Trophoblast cell (in vitro differentiated cells and primary cell): ENCODE measurements at regions not wholly inside any gene's neighbourhood (a gene's known extent, or its start where the extent isn't known, plus 50 kb on each side); places are given as distances from the start of the nearest gene placed in this dataset.

Source experiments
- DNase-seq, 2 donors: peaks; one replicate each; pipeline ENCODE4 v3.0.0-alpha.2; 2016
- H2AFZ ChIP-seq: 2 replicates; pipeline ENCODE4 v1.6.1; 2013; ENCODE audit warnings: low read length, moderate library complexity, mild to moderate bottlenecking; ENCODE audit not compliant: insufficient read depth, poor library complexity
- H2AK5ac ChIP-seq: 2 replicates; pipeline ENCODE4 v1.6.1; 2013; ENCODE audit warnings: mild to moderate bottlenecking, low read length
- H2BK120ac ChIP-seq: 2 replicates; pipeline ENCODE4 v1.6.1; 2013; ENCODE audit warnings: low read length, mild to moderate bottlenecking, moderate library complexity; ENCODE audit not compliant: insufficient read depth, poor library complexity
- H2BK12ac ChIP-seq: 2 replicates; pipeline ENCODE4 v1.6.1; 2013; ENCODE audit warnings: mild to moderate bottlenecking, low read length, moderate library complexity
- H2BK5ac ChIP-seq: 2 replicates; pipeline ENCODE4 v1.6.1; 2013; ENCODE audit warnings: low read length, low read depth, moderate library complexity, mild to moderate bottlenecking; ENCODE audit not compliant: poor library complexity
- H3K14ac ChIP-seq: 2 replicates; pipeline ENCODE4 v1.6.1; 2013; ENCODE audit warnings: mild to moderate bottlenecking, low read length
- H3K18ac ChIP-seq: 2 replicates; pipeline ENCODE4 v1.6.1; 2013; ENCODE audit warnings: mild to moderate bottlenecking, low read length
- H3K23ac ChIP-seq: 2 replicates; pipeline ENCODE4 v1.6.1; 2013; ENCODE audit warnings: low read length
- H3K27ac ChIP-seq: 2 replicates; pipeline ENCODE4 v1.5.1; 2013; ENCODE audit warnings: low read depth, mild to moderate bottlenecking, inconsistent platforms, low read length, moderate library complexity
- H3K27me3 ChIP-seq: 2 replicates; pipeline ENCODE4 v1.6.1; 2013; ENCODE audit warnings: inconsistent platforms, mild to moderate bottlenecking, low read length, moderate library complexity; ENCODE audit not compliant: insufficient read depth
- H3K36me3 ChIP-seq, 2 experiments: 1 replicate in 1 of 2; 2 replicates in 1 of 2; pipeline ENCODE4 v1.6.1; 2013; ENCODE audit warnings: low read length in 2 of 2, mild to moderate bottlenecking in 2 of 2, moderate library complexity in 1 of 2; ENCODE audit not compliant: insufficient read depth in 2 of 2, control insufficient read depth in 1 of 2
- H3K4ac ChIP-seq: 2 replicates; pipeline ENCODE4 v1.6.1; 2013; ENCODE audit warnings: low read depth, mild to moderate bottlenecking, low read length, moderate library complexity
- H3K4me1 ChIP-seq, 2 experiments: 1 replicate in 1 of 2; 2 replicates in 1 of 2; pipeline ENCODE4 v1.6.1; 2013; ENCODE audit warnings: low read length in 2 of 2, mild to moderate bottlenecking in 2 of 2, moderate library complexity in 1 of 2; ENCODE audit not compliant: insufficient read depth in 2 of 2, control insufficient read depth in 1 of 2
- H3K4me2 ChIP-seq: 2 replicates; pipeline ENCODE4 v1.6.1; 2013; ENCODE audit warnings: inconsistent platforms, mild to moderate bottlenecking, low read length, moderate library complexity
- H3K4me3 ChIP-seq: 2 replicates; pipeline ENCODE4 v1.5.1; 2013; ENCODE audit warnings: mild to moderate bottlenecking, low read depth, low read length, inconsistent platforms
- H3K79me1 ChIP-seq: one replicate; pipeline ENCODE4 v1.6.1; 2013; ENCODE audit warnings: low read length
- H3K79me2 ChIP-seq: 2 replicates; pipeline ENCODE4 v1.6.1; 2013; ENCODE audit warnings: low read length, mild to moderate bottlenecking; ENCODE audit not compliant: control insufficient read depth, insufficient read depth, poor library complexity
- H3K9ac ChIP-seq: 2 replicates; pipeline ENCODE4 v1.6.1; 2013; ENCODE audit warnings: mild to moderate bottlenecking, low read length
- H3K9me3 ChIP-seq: 2 replicates; pipeline ENCODE4 v1.6.1; 2013; ENCODE audit warnings: low read depth, mild to moderate bottlenecking, control low read depth, inconsistent platforms, low read length; ENCODE audit not compliant: insufficient read depth
- H4K12ac ChIP-seq: 2 replicates; pipeline ENCODE4 v1.6.1; 2013; ENCODE audit warnings: low read depth, mild to moderate bottlenecking, low read length, moderate library complexity
- H4K8ac ChIP-seq: 2 replicates; pipeline ENCODE4 v1.6.1; 2013; ENCODE audit warnings: low read depth, mild to moderate bottlenecking, low read length, moderate library complexity
- H4K91ac ChIP-seq: one replicate; pipeline ENCODE4 v1.6.1; 2013; ENCODE audit warnings: low read depth, mild to moderate bottlenecking, low read length, moderate library complexity
- whole genome bisulfite sequencing: extraction: QIAGEN DNeasy Blood & Tissue Kit; methylation state at CpG from one replicate; pipeline ENCODE4 v1.1.7; 2013; ENCODE audit warnings: missing lambda C conversion rate; ENCODE audit not compliant: insufficient read length, insufficient coverage; ENCODE audit errors: extremely low coverage; 5-methylcytosine and 5-hydroxymethylcytosine counted together

DNA sequence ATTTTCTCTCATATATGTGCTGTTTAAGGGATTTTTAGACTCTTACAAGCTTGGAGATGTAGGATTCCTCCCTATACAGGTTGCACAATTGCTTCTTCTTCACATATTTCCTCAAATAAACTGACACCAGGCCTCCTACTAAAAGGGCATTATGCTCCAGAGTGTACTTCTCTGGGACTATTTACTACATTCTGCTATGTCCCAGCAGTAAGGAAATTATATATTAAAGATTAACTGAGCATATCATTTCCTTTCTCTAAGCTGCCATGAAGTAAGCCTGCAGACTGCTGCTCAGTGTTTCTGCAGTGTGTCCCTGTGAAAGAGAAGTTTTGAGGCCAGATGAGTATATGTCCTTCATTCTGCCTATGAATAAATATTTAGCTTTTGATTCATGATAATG is 356.9 kb upstream of the NUDT12 start:
- Histone ChIP-seq H2AFZ (no peak overlapping the region), H3K18ac (no peak overlapping the region), H3K27me3 (no peaks in the 10 kb centered on the region), H4K91ac (no peak overlapping the region), H3K79me2 (no peaks in the 10 kb centered on the region), H3K4me3 (no peak overlapping the region), H2BK12ac (no peak overlapping the region), H3K27ac (peak overlapping the region; percentile 78), H3K36me3 (no peaks in the 10 kb centered on the region), H3K14ac (no peak overlapping the region), H3K23ac (no peak overlapping the region), H2BK5ac (no peak overlapping the region), H3K4me1 (no peaks in the 10 kb centered on the region), H3K79me1 (peaks cover 2% of the 10 kb centered on the region), H4K8ac (no peak overlapping the region), H3K9me3 (no peaks in the 10 kb centered on the region), H4K12ac (no peak overlapping the region), H2AK5ac (no peak overlapping the region), H2BK120ac (no peak overlapping the region), H3K4ac (no peak overlapping the region), H3K9ac (no peak overlapping the region), H3K4me2 (no peak overlapping the region)
- DNase-seq: no peak

DNA sequence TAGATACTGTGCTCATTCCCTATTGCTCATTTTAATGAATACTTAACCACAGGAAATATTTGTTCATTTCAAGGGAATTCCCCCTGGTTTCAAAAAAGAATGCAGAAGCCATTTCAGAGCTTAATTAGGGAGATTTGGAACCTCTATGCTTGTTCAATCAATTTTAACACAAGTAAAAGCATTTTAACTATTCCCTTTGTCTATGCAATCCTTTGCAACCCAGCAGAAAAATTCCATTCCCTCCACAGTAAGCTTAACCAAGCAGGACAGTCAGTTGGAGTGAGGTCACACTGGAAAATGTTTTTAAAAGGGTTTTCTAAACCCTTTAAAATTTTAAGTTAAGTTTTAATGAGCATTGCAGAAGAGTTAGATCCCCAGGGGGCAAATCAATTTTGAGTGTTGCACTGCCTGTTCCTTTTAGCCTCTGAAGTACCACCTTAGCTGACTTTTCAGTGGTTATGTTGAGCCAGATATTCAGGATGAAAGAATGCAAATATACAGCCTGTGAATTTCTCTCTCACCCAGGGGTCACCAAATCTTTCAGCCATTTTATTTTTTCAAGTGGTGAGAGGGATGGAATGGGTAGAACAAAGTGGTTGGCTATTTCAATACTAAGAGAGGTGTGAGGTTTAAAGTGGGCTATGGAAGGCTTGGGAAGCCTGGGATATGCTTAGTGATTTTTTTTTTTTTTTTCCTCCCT is 356.2 kb upstream of the NUDT12 start:
- Histone ChIP-seq H4K8ac (no peak overlapping the region), H3K23ac (no peak overlapping the region), H3K27me3 (no peaks in the 10 kb centered on the region), H4K12ac (no peak overlapping the region), H3K9ac (no peak overlapping the region), H2AK5ac (no peak overlapping the region), H3K4me2 (no peak overlapping the region), H3K27ac (peak overlapping the region; percentile 78), H3K79me2 (no peaks in the 10 kb centered on the region), H3K4me3 (no peak overlapping the region), H3K9me3 (no peaks in the 10 kb centered on the region), H3K18ac (no peak overlapping the region), H2BK12ac (no peak overlapping the region), H3K36me3 (no peaks in the 10 kb centered on the region), H2BK120ac (peak overlapping the region; percentile 13), H2AFZ (no peak overlapping the region), H4K91ac (no peak overlapping the region), H2BK5ac (peak overlapping the region; percentile 7), H3K4me1 (no peaks in the 10 kb centered on the region), H3K14ac (no peak overlapping the region), H3K79me1 (peaks cover 2% of the 10 kb centered on the region), H3K4ac (no peak overlapping the region)
- DNase-seq: peak in 1 of 2 donors; percentile 13

DNA sequence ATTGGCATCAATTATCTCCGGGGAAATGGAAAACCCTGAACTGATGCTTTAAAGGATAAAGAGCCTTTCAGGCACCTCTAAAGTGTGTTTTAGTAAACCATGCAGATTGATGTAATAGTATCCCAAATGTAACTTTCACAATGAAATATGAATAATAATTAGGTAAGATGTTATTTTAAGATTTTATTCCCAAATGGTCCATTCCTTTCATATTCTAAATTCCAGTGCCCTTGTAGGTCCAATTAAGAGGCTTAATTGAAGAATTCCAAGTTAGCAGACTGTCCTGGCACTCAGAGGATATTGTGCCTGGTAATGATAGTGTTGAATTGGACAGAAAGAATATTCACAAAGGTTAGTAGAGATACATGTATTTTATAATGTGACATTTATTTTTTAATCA is 352.5 kb upstream of the NUDT12 start:
- H2BK120ac ChIP-seq: no peak overlapping the region
- H3K36me3 ChIP-seq: no peaks in the 10 kb centered on the region
- no peak overlapping the region for H3K23ac ChIP-seq
- no peak overlapping the region for H3K4me3 ChIP-seq
- no peak overlapping the region for H4K91ac ChIP-seq
- H4K12ac ChIP-seq: no peak overlapping the region
- no peak overlapping the region for H2AK5ac ChIP-seq
- H3K79me2 ChIP-seq: no peaks in the 10 kb centered on the region
- no peak overlapping the region for H3K4ac ChIP-seq
- no peak overlapping the region for H2BK5ac ChIP-seq
- H3K4me2 ChIP-seq: no peak overlapping the region
- H3K79me1 ChIP-seq: no peaks in the 10 kb centered on the region
- no peak overlapping the region for H3K14ac ChIP-seq
- no CpG with 5 or more reads among the region's 1 CpG for WGBS
- no peak for DNase-seq
- no peak overlapping the region for H2AFZ ChIP-seq
- no peaks in the 10 kb centered on the region for H3K9me3 ChIP-seq
- no peak overlapping the region for H3K27ac ChIP-seq
- no peaks in the 10 kb centered on the region for H3K4me1 ChIP-seq
- no peak overlapping the region for H3K18ac ChIP-seq
- no peak overlapping the region for H3K9ac ChIP-seq
- no peaks in the 10 kb centered on the region for H3K27me3 ChIP-seq
- no peak overlapping the region for H4K8ac ChIP-seq
- no peak overlapping the region for H2BK12ac ChIP-seq

DNA sequence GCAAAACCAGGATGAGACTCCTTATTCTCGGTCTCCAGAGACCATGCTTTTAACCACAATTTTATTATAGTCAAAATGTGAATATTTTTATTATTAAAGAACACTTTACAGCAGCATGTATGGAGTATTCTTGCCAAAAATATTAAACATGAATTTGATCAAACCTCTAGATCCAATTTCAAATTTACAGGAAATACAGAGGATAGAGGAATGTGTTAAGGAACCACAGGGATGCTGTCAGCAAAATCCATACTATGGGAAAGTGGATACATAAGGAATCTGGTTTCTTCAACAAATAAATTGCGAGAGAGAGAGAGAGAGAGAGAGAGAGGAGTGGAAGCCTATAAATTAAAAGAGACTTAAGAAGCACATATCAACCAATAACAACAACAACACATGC is 348.2 kb upstream of the NUDT12 start:
- H3K79me1 ChIP-seq: no peaks in the 10 kb centered on the region

More for the DNA sequence above, 348.2 kb upstream of the NUDT12 start:
- H3K9me3 ChIP-seq: no peaks in the 10 kb centered on the region
- H4K8ac ChIP-seq: no peak overlapping the region
- H4K12ac ChIP-seq: no peak overlapping the region
- no CpG with 5 or more reads among the region's 2 CpGs for WGBS
- H3K18ac ChIP-seq: no peak overlapping the region
- no peak overlapping the region for H3K4me3 ChIP-seq
- no peak overlapping the region for H2BK5ac ChIP-seq
- no peaks in the 10 kb centered on the region for H3K36me3 ChIP-seq
- no peaks in the 10 kb centered on the region for H3K4me1 ChIP-seq
- no peak overlapping the region for H3K4ac ChIP-seq
- H2AFZ ChIP-seq: no peak overlapping the region
- no peak overlapping the region for H2BK12ac ChIP-seq
- H3K27ac ChIP-seq: no peak overlapping the region
- H3K4me2 ChIP-seq: no peak overlapping the region
- no peaks in the 10 kb centered on the region for H3K79me2 ChIP-seq
- no peak overlapping the region for H2AK5ac ChIP-seq
- no peak overlapping the region for H3K9ac ChIP-seq
- H3K23ac ChIP-seq: no peak overlapping the region
- no peak overlapping the region for H2BK120ac ChIP-seq
- DNase-seq: no peak
- no peaks in the 10 kb centered on the region for H3K27me3 ChIP-seq
- no peak overlapping the region for H3K14ac ChIP-seq
- H4K91ac ChIP-seq: no peak overlapping the region
